Stomach (tissue), 4 donors: ENCODE measurements at regions not wholly inside any gene's neighbourhood (a gene's known extent, or its start where the extent isn't known, plus 50 kb on each side); places are given as distances from the start of the nearest gene placed in this dataset.

Experiments
- EP300 ChIP-seq: sonication (generic); formaldehyde crosslinking; IDR thresholded peaks from one replicate; pipeline ENCODE4 v1.6.1; 2017; ENCODE audit warnings: antibody characterized with exemption
- POLR2A ChIP-seq, 4 donors: fragments of 450-650 bp; IDR thresholded peaks; one replicate each; pipeline ENCODE4 v1.6.1; 2016; ENCODE audit warnings: antibody characterized with exemption in 4 of 4, control low read depth in 2 of 4, mild to moderate bottlenecking in 1 of 4, moderate library complexity in 1 of 4

DNA sequence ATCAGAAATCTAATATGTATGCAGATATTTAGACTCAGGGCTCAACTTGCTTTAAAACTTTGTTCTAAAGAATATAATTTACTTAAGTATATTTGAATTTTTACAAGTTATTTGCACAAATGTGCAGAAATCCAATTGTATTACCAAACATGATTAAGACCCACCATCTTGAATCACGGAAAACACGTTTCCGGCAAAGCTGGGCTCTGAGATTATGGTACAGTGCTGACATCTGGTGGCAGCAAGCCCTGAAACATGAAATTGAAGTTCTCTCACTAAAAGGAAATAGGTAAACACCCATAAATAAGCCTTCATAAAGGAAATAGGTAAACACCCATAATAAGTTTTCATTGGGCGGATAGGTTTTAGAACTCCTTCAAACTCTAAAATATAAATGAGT, 98.3 kb upstream of the MAOA start:
- no peak for TF ChIP-seq EP300
- no peak for TF ChIP-seq POLR2A (IDR thresholded peaks at IDR 0.05)
